Breast epithelium (tissue), 4 donors: ENCODE measurements at regions not wholly inside any gene's neighbourhood (a gene's known extent, or its start where the extent isn't known, plus 50 kb on each side); places are given as distances from the start of the nearest gene placed in this dataset.

Source experiments
- DNase-seq, 2 donors: peaks; one replicate each; pipeline ENCODE4 v3.0.0-alpha.2; 2019; ENCODE audit warnings: low spot score in 2 of 2
- H3K27ac ChIP-seq, 2 donors: fragments of 200-600 bp; sonication (generic) in 1 of 2; one replicate each; pipeline ENCODE4 v1.5.1; 2016 to 2019; ENCODE audit warnings: mild to moderate bottlenecking in 1 of 2
- H3K27me3 ChIP-seq, 2 donors: fragments of 200-600 bp; sonication (generic) in 1 of 2; one replicate each; pipeline versions ENCODE4 v1.5.1 to v1.6.0; 2017 to 2019; ENCODE audit warnings: control low read depth in 1 of 2, mild to moderate bottlenecking in 1 of 2
- H3K36me3 ChIP-seq: fragments of 200-600 bp; one replicate; pipeline ENCODE4 v1.5.1; 2019
- H3K4me1 ChIP-seq, 2 donors: fragments of 200-600 bp; sonication (generic); one replicate each; pipeline ENCODE4 v1.5.1; 2016 to 2019; ENCODE audit warnings: control low read depth in 1 of 2
- H3K4me3 ChIP-seq, 3 donors: fragments of 200-600 bp; sonication (generic); 1 replicate in 2 of 3; 2 replicates in 1 of 3; pipeline ENCODE4 v1.5.1; 2016 to 2019; ENCODE audit warnings: mild to moderate bottlenecking in 3 of 3, moderate library complexity in 2 of 3
- H3K9me3 ChIP-seq, 2 donors: fragments of 200-600 bp; sonication (generic) in 1 of 2; one replicate each; pipeline ENCODE4 v1.5.1; 2016 to 2019; ENCODE audit warnings: control low read depth in 1 of 2
- POLR2A ChIP-seq: fragments of 450-650 bp; IDR thresholded peaks from one replicate; pipeline ENCODE4 v1.6.1; 2016; ENCODE audit warnings: antibody characterized with exemption, mild to moderate bottlenecking, moderate library complexity
- POLR2AphosphoS5 ChIP-seq, 3 donors: sonication (generic); formaldehyde crosslinking; IDR thresholded peaks; one replicate each; pipeline ENCODE4 v1.6.1; 2017; ENCODE audit warnings: antibody characterized with exemption in 3 of 3
- intact Hi-C: fragments of 100-400 bp; cut with DNase I; formaldehyde crosslinking; loops from one replicate; pipeline ENCODE4 v1.15.1; 2023; ENCODE audit warnings: low total_unique reads
- TF ChIP-seq, protein P1 (sequence below), 3 donors: fragments of 450-650 bp; IDR thresholded peaks; one replicate each; pipeline ENCODE4 v1.5.1; 2016 to 2017; ENCODE audit warnings: antibody characterized with exemption in 3 of 3, mild to moderate bottlenecking in 3 of 3, moderate library complexity in 3 of 3

DNA sequence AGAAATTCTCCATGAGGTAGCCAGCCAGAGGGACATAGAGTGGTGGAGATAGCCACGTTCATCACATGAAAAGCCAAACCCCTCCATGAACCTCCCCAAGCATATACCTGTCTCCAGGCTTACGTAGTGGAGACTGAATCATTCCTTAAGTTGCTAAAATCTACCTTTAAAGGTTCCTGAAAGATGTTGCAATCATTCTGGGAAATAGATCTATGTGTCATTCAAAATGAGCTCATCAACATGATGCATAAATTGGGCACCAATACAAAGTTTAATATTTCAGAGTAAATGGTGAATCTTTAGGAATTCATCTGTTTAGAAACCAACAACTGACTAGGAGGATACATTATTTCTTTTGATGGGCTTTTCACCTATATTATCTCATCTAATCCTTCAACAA lies 362.6 kb upstream of the ID2 start:
- no peaks in the 10 kb centered on the region for H3K27me3 ChIP-seq
- no peak for TF ChIP-seq POLR2AphosphoS5 (IDR thresholded peaks at IDR 0.05)
- no peak for TF ChIP-seq POLR2A
- TF ChIP-seq, protein P1, sequence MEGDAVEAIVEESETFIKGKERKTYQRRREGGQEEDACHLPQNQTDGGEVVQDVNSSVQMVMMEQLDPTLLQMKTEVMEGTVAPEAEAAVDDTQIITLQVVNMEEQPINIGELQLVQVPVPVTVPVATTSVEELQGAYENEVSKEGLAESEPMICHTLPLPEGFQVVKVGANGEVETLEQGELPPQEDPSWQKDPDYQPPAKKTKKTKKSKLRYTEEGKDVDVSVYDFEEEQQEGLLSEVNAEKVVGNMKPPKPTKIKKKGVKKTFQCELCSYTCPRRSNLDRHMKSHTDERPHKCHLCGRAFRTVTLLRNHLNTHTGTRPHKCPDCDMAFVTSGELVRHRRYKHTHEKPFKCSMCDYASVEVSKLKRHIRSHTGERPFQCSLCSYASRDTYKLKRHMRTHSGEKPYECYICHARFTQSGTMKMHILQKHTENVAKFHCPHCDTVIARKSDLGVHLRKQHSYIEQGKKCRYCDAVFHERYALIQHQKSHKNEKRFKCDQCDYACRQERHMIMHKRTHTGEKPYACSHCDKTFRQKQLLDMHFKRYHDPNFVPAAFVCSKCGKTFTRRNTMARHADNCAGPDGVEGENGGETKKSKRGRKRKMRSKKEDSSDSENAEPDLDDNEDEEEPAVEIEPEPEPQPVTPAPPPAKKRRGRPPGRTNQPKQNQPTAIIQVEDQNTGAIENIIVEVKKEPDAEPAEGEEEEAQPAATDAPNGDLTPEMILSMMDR (IDR thresholded peaks at IDR 0.05), result no peak
- no peak overlapping the region for H3K4me3 ChIP-seq
- no peak for DNase-seq
- no peak overlapping the region for H3K27ac ChIP-seq
- no peaks in the 10 kb centered on the region for H3K9me3 ChIP-seq
- intact Hi-C loops, result no loop called here
- H3K4me1 ChIP-seq, result no peaks in the 10 kb centered on the region
- no peaks in the 10 kb centered on the region for H3K36me3 ChIP-seq

DNA sequence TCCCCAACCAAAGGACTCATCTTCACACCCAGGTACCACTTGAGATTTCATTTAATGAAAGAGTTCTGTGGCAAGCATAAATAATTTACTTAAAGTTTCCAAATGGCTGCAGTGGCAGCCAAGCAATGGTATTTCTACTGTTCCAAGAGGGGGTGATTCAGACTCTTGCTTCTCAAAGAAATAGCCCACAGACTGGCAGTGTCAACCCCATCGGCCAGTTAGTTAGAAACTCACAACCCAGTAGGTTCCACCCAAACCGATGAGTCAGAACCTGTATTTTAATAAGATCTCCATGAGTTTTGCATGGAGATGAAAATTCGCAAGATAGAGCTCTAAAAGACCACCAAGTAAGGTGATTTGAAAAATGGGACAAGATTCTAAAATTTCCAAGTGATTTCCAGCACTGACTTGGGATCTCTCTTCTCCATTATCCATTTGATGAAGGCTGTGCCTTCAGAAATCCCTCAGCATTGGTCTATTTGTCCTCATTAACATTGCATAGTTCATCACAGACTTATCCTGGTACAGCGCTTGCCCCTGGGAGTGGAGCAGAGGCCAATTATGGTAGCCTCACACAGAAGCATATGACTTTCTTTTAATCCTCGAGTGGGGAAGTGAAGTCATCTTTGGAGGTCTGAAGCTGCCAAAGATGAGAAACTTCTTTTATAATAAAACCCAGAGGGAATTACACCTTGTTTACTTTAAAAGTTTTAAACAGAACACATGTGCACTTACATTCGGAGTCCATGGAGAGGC lies 361.4 kb upstream of the ID2 start:
- intact Hi-C loops, result no loop called here
- Histone ChIP-seq H3K9me3 (no peaks in the 10 kb centered on the region), H3K4me3 (no peak overlapping the region), H3K27ac (no peak overlapping the region), H3K36me3 (no peaks in the 10 kb centered on the region), H3K27me3 (no peaks in the 10 kb centered on the region), H3K4me1 (no peaks in the 10 kb centered on the region)
- no peak for DNase-seq
- TF ChIP-seq, protein P1 (IDR thresholded peaks at IDR 0.05), result no peak
- TF ChIP-seq POLR2AphosphoS5 (IDR thresholded peaks at IDR 0.05) (no peak), POLR2A (no peak)

DNA sequence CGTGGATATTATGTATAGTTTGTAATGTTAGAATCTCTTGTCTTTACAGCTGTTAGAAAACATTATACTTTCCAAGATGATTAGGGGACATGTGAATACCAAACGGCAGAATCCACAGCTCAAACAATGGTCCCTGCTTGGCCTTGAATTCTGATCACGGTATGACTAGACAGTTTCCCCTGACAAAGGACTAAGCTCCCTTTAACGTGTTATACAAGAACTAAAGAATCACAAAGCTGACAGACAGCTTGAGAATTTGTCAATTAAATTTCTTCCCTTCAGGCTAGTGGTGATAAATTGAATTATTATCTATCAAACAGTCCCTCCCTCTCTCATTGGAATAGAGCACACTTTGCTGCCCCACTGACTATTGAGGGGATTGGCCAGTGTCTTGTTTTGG lies 359.2 kb upstream of the ID2 start:
- Histone ChIP-seq H3K9me3 (no peaks in the 10 kb centered on the region), H3K4me1 (no peaks in the 10 kb centered on the region), H3K27ac (no peak overlapping the region), H3K27me3 (no peaks in the 10 kb centered on the region), H3K36me3 (no peaks in the 10 kb centered on the region), H3K4me3 (no peak overlapping the region)
- DNase-seq, result no peak
- no peak for TF ChIP-seq POLR2AphosphoS5 (IDR thresholded peaks at IDR 0.05)
- intact Hi-C loops, result no loop called here

DNA sequence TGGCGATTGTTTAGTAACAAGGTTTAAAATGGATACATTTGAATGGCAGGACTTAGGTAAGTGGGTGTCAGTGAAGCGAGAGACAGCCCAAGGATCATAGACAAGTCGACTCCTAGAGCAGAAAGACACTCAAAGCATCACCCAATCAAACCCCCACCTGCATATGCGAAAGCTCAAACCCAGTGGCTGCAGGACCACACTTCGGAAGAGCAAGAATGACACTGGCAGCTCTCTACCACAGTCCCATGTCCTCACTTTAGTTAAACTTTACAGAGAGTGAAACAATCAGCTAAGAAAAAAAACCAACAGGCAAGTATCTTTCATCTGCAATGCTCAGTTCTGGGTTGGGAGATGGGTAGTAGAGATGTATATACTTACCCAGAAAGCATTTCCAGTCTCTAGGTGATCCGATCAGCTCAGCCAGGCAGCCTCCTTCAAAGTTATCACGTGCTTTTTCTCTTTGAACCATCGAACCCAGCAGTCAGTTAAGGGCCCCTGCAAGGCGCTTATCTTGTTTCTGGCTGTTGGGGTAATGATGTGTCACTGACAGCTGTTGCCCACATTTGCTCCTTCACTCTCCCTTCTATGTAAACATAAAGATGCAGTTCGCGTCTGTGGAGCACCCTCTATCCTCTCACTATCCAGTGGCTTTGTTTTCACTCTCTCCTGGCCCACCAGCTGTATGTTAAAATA lies 357.5 kb upstream of the ID2 start:
- TF ChIP-seq POLR2A (no peak), POLR2AphosphoS5 (IDR thresholded peaks at IDR 0.05) (no peak)
- TF ChIP-seq, protein P1 (IDR thresholded peaks at IDR 0.05), result no peak
- Histone ChIP-seq H3K36me3 (no peaks in the 10 kb centered on the region), H3K4me3 (no peak overlapping the region), H3K9me3 (no peaks in the 10 kb centered on the region), H3K27ac (no peak overlapping the region), H3K27me3 (no peaks in the 10 kb centered on the region), H3K4me1 (no peaks in the 10 kb centered on the region)
- intact Hi-C loops, result no loop called here
- DNase-seq, result no peak

DNA sequence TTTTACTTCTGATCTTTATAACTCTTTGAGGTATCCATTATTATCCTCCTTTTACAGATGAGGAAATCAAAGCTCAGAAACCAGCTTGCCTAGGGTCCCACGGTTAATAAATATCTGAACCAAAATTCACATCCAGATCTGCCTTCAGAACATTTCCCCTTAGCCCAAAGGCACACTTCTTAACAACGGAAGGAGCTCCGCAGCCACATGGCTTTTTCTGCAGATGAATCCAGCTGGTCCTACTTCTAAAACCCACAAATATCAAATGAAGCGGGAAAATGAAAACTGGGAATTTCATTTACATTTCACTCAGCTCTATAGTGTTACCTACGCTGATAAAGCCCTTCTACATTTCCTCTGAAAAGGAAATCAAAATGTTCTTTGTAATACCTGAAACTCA lies 357.0 kb upstream of the ID2 start:
- no peaks in the 10 kb centered on the region for H3K4me1 ChIP-seq
- DNase-seq, result no peak
- intact Hi-C loops, result loop anchor here (5.0 kb wide), 1 partner anchor 1482 kb away; no protein-coding TSS in a partner anchor
- TF ChIP-seq POLR2A (no peak), POLR2AphosphoS5 (IDR thresholded peaks at IDR 0.05) (no peak)
- TF ChIP-seq, protein P1 (IDR thresholded peaks at IDR 0.05), result no peak
- no peaks in the 10 kb centered on the region for H3K27me3 ChIP-seq
- H3K36me3 ChIP-seq, result no peaks in the 10 kb centered on the region
- H3K27ac ChIP-seq, result no peak overlapping the region
- H3K4me3 ChIP-seq, result no peak overlapping the region
- H3K9me3 ChIP-seq, result no peaks in the 10 kb centered on the region
